ENCODE measurements at regions not wholly inside any gene's neighbourhood (a gene's known extent, or its start where the extent isn't known, plus 50 kb on each side); places are given as distances from the start of the nearest gene placed in this dataset.

DNA sequence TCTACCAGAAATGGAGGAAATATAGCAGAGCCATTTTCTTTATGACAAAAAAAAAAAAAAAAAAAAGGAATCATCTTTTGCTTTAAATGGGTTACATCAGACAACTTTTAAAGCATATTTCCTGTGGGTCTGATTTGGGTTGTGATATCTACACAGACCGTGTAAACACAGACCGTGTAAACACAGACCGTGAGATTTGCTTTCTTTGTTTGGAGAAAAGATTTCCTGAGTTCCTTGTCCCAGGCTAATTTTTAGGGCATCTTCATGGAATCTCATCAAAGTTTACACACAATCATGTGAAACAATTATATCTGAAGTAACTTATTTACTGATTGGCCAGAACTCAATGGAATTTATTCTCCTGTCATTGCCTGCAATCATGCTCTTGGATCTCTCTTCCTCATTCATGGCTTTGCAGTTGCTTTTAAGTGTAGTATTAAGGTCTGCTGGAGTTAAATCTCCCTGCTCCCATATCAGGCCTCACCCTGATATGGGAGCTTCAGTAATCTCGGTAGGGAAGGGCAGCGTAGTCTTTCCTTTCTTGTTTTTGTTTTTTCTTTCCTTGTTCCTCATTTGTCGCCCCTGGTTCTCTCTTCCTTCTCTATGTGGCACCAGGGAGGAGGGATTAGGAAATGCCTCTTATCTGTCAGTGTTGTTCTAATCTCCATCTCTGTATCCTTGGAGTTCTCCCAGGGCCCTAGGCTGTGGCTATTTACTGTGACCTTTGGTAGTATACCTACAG is 248.6 kb upstream of the JADE1 start:
- TF ChIP-seq, protein P1, sequence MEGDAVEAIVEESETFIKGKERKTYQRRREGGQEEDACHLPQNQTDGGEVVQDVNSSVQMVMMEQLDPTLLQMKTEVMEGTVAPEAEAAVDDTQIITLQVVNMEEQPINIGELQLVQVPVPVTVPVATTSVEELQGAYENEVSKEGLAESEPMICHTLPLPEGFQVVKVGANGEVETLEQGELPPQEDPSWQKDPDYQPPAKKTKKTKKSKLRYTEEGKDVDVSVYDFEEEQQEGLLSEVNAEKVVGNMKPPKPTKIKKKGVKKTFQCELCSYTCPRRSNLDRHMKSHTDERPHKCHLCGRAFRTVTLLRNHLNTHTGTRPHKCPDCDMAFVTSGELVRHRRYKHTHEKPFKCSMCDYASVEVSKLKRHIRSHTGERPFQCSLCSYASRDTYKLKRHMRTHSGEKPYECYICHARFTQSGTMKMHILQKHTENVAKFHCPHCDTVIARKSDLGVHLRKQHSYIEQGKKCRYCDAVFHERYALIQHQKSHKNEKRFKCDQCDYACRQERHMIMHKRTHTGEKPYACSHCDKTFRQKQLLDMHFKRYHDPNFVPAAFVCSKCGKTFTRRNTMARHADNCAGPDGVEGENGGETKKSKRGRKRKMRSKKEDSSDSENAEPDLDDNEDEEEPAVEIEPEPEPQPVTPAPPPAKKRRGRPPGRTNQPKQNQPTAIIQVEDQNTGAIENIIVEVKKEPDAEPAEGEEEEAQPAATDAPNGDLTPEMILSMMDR (conservative IDR thresholded peaks at IDR 0.05): no peak
- no peaks in the 10 kb centered on the region for H3K27me3 Mint-ChIP-seq (ENCODE audit: low read depth)
- H3K4me1 Mint-ChIP-seq: peaks cover 15% of the 10 kb centered on the region
- DNase-seq (ENCODE audit: low read depth, low spot score): no peak
- H3K9me3 Mint-ChIP-seq: no peaks in the 10 kb centered on the region
- no peak overlapping the region for H3K4me3 Mint-ChIP-seq
- H3K36me3 Mint-ChIP-seq (ENCODE audit: low read depth): no peaks in the 10 kb centered on the region
- no peak overlapping the region for H3K27ac Mint-ChIP-seq (ENCODE audit: unreplicated experiment)

DNA sequence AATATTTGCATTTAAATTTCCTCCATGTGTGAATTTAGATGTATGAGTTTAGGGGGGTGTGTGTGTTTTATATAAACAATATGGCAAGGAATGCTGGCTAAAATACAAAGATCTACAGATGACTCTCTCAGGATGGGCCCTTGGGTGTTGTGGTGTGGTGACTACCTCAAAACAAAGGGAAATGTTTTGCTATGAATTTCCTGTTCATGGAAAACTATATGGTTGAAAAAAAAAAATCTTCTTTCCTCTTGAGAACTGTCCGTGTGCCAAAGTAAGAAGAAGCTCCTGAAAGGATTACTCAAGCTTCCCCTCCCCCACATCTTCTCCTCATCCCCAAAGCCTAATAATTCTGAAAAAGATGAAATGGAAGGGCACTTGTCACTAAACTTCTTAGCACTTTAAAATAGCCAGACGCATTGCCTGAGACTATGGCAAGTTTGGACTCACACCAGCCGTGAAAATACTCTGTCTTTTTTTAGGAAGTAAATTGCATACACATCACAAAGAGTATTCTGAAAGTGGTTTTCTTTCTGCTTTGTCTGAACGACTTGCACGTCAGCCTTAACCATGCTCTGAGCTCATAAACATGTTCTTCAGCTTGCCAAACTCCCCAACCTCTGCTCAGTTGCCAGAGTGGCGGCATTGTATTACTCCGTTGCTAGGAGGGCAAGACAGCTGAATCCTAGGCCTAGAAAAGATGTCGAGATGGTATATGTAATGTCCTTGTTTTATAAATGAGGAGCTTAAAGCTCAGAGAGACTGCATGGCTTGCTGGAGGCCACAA is 250.4 kb upstream of the JADE1 start:
- no peaks in the 10 kb centered on the region for H3K9me3 Mint-ChIP-seq
- H3K27ac Mint-ChIP-seq (ENCODE audit: unreplicated experiment): no peak overlapping the region
- no peaks in the 10 kb centered on the region for H3K27me3 Mint-ChIP-seq (ENCODE audit: low read depth)
- TF ChIP-seq, protein P1 (conservative IDR thresholded peaks at IDR 0.05): no peak
- H3K4me1 Mint-ChIP-seq: peaks cover 15% of the 10 kb centered on the region
- no peak overlapping the region for H3K4me3 Mint-ChIP-seq
- DNase-seq (ENCODE audit: low read depth, low spot score): no peak
- H3K36me3 Mint-ChIP-seq (ENCODE audit: low read depth): no peaks in the 10 kb centered on the region

DNA sequence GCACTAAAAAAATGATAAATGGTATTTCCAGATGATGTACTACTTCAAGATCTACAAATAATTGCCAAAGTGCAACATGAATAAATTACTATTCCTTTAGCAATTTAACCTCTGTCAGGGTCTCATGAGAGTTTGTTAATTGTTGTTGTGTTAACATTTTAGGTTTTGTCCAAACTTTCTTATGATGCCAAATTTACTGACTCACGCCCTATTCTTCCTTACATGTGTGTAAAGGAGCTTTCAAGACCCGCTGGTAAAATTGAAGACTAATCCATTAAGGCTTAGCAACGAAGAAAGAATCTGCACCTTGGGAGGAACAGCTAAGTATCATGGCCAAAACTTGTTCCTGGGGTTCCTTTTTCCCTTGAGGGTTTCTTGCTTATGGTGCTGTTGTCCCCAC is 252.7 kb upstream of the JADE1 start:
- Mint-ChIP-seq H3K27ac (ENCODE audit: unreplicated experiment) (no peak overlapping the region), H3K4me1 (peaks cover 24% of the 10 kb centered on the region), H3K9me3 (no peaks in the 10 kb centered on the region), H3K27me3 (ENCODE audit: low read depth) (no peaks in the 10 kb centered on the region), H3K36me3 (ENCODE audit: low read depth) (no peaks in the 10 kb centered on the region), H3K4me3 (no peak overlapping the region)
- TF ChIP-seq, protein P1 (conservative IDR thresholded peaks at IDR 0.05): no peak
- DNase-seq (ENCODE audit: low read depth, low spot score): no peak

DNA sequence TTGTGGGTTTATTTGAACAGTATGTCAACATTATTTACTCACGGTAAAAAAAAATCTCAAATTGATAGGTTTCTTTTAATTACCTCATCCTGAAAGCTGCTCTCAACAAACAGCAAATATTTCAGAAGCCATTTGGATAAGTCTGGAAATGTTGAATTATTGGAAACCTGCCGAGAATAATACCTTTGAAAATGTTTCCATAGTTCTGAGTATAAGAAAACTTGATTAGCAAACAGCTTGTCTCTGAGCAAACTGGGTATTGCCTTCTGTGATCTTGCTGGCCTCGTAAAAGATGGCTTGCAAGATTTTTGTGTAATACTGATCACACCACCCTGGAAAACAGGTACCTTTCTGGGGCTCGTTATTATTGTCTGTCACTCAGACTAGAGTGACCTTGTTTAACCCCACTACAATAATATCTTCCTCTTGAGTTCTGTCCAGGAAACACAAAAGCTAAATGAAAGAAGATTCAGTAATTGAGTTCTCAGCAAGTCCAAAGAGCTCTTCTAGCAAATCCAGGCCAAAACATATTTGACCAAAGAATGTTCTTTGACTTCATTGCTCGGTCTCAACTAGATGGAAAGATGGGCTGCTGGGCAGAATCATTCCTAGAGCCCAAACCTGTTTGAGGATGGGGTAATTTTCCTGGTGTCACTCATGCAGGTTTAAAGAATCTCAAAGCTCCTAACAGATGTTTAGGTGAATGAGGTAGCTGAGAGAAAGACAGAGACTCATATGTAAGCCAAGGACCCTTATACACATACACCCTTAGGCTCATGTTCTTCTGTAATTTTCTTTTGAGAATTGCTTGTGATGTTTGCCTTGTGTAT is 255.6 kb upstream of the JADE1 start:
- TF ChIP-seq, protein P1 (conservative IDR thresholded peaks at IDR 0.05): no peak
- peaks cover 17% of the 10 kb centered on the region for H3K4me1 Mint-ChIP-seq
- no peak overlapping the region for H3K27ac Mint-ChIP-seq (ENCODE audit: unreplicated experiment)
- no peaks in the 10 kb centered on the region for H3K27me3 Mint-ChIP-seq (ENCODE audit: low read depth)
- H3K36me3 Mint-ChIP-seq (ENCODE audit: low read depth): no peaks in the 10 kb centered on the region
- H3K9me3 Mint-ChIP-seq: peaks cover 2% of the 10 kb centered on the region
- DNase-seq (ENCODE audit: low read depth, low spot score): no peak
- no peak overlapping the region for H3K4me3 Mint-ChIP-seq

DNA sequence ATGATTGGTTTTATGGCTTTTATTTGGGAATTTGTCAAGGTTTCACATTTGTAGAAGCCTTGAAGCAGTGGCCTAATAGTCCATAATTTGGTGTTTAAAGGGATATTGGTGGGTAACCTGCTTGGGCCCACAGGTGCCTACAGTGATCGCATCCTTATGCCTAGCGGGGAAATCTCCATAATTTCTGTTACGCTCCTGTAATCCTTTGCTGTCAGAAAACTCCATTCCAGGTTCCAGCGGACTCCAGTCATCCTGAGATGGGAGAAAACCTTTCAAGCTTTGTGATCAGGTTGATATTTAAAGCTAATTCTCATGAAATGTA is 257.0 kb upstream of the JADE1 start:
- no peaks in the 10 kb centered on the region for H3K27me3 Mint-ChIP-seq (ENCODE audit: low read depth)
- peaks cover 2% of the 10 kb centered on the region for H3K9me3 Mint-ChIP-seq
- no peak overlapping the region for H3K4me3 Mint-ChIP-seq
- DNase-seq (ENCODE audit: low read depth, low spot score): no peak
- H3K27ac Mint-ChIP-seq (ENCODE audit: unreplicated experiment): no peak overlapping the region
- no peaks in the 10 kb centered on the region for H3K36me3 Mint-ChIP-seq (ENCODE audit: low read depth)
- H3K4me1 Mint-ChIP-seq: peaks cover 15% of the 10 kb centered on the region
- TF ChIP-seq, protein P1 (conservative IDR thresholded peaks at IDR 0.05): no peak

All from neural crest cell (in vitro differentiated cells).